GM12864 (cell line): ENCODE measurements at regions not wholly inside any gene's neighbourhood (a gene's known extent, or its start where the extent isn't known, plus 50 kb on each side); places are given as distances from the start of the nearest gene placed in this dataset.

Source experiments
- DNase-seq: peaks from one replicate; pipeline ENCODE4 v3.0.0-alpha.2; 2011; ENCODE audit warnings: low read depth
- H3K4me3 ChIP-seq: 2 replicates; pipeline ENCODE4 v1.5.1; 2011; ENCODE audit warnings: mild to moderate bottlenecking, low read depth, low read length, control low read depth
- CTCF ChIP-seq: IDR thresholded peaks from 2 replicates; pipeline ENCODE4 v1.5.1; 2011; ENCODE audit warnings: low read depth, mild to moderate bottlenecking, moderate library complexity, low read length, control low read depth, inconsistent platforms; ENCODE audit errors: missing control alignments

- no peak for TF ChIP-seq CTCF
- no peak for DNase-seq
- no peak overlapping the region for H3K4me3 ChIP-seq
Measured at GRCh38 chr16:85350973-85351372, 238.7 kb upstream of the CIBAR2 start.

- no peak overlapping the region for H3K4me3 ChIP-seq
- no peak for DNase-seq
- TF ChIP-seq CTCF, result no peak
Measured at GRCh38 chr16:85353013-85353412, 240.7 kb upstream of the CIBAR2 start.

- H3K4me3 ChIP-seq, result no peak overlapping the region
- TF ChIP-seq CTCF, result no peak
- DNase-seq, result no peak
Measured at GRCh38 chr16:85353839-85354685, 241.8 kb upstream of the CIBAR2 start.

GRCh38 chr16:85354686-85355514, 242.6 kb upstream of the CIBAR2 start:
- TF ChIP-seq CTCF, result no peak
- no peak overlapping the region for H3K4me3 ChIP-seq
- no peak for DNase-seq

GRCh38 chr16:85355515-85355837, 243.2 kb upstream of the CIBAR2 start:
- H3K4me3 ChIP-seq, result no peak overlapping the region
- no peak for TF ChIP-seq CTCF
- DNase-seq, result no peak

- no peak overlapping the region for H3K4me3 ChIP-seq
- DNase-seq, result no peak
- TF ChIP-seq CTCF, result no peak
Measured at GRCh38 chr16:85356157-85356556, 243.9 kb upstream of the CIBAR2 start.
